Lung (tissue), 11 donors: ENCODE measurements at regions not wholly inside any gene's neighbourhood (a gene's known extent, or its start where the extent isn't known, plus 50 kb on each side); places are given as distances from the start of the nearest gene placed in this dataset.

Experiments used
- ATAC-seq: fragments of 200-7000 bp; cut with Tn5 transposase; one replicate; pipeline ENCODE4 v1.9.1; 2020; ENCODE audit warnings: moderate number of reproducible peaks; ENCODE audit not compliant: insufficient read depth, low FRiP score
- DNase-seq, 3 donors: peaks; one replicate each; pipeline ENCODE4 v3.0.0-alpha.2; 2013 to 2017
- H3K27ac ChIP-seq, 2 donors: one replicate each; pipeline ENCODE4 v1.5.1; 2013; ENCODE audit warnings: mild to moderate bottlenecking in 2 of 2, moderate library complexity in 2 of 2, control low read depth in 1 of 2, inconsistent platforms in 1 of 2, low read depth in 1 of 2, low read length in 1 of 2
- H3K27me3 ChIP-seq, 3 donors: one replicate each; pipeline ENCODE4 v1.5.1; 2013; ENCODE audit warnings: low read length in 2 of 3; ENCODE audit not compliant: control insufficient read depth in 3 of 3, insufficient read depth in 3 of 3
- H3K36me3 ChIP-seq, 4 donors: one replicate each; pipeline ENCODE4 v1.5.1; 2013; ENCODE audit warnings: low read length in 4 of 4, mild to moderate bottlenecking in 1 of 4, moderate library complexity in 1 of 4; ENCODE audit not compliant: control insufficient read depth in 4 of 4, insufficient read depth in 4 of 4
- H3K4me1 ChIP-seq, 5 donors: one replicate each; pipeline ENCODE4 v1.5.1; 2013; ENCODE audit warnings: low read length in 5 of 5, mild to moderate bottlenecking in 2 of 5, moderate library complexity in 1 of 5; ENCODE audit not compliant: control insufficient read depth in 5 of 5, insufficient read depth in 5 of 5
- H3K4me3 ChIP-seq: one replicate; pipeline ENCODE4 v1.5.1; 2013; ENCODE audit warnings: mild to moderate bottlenecking, control low read depth, moderate library complexity
- H3K9ac ChIP-seq, 2 donors: one replicate each; pipeline ENCODE4 v1.5.1; 2013; ENCODE audit warnings: low read length in 2 of 2, control low read depth in 1 of 2; ENCODE audit not compliant: insufficient read depth in 1 of 2
- H3K9me3 ChIP-seq, 4 donors: one replicate each; pipeline ENCODE4 v1.5.1; 2013; ENCODE audit warnings: low read length in 3 of 4, mild to moderate bottlenecking in 1 of 4, moderate library complexity in 1 of 4; ENCODE audit not compliant: control insufficient read depth in 4 of 4, insufficient read depth in 3 of 4
- CTCF ChIP-seq: IDR thresholded peaks from 2 replicates; pipeline ENCODE4 v1.5.1; 2012; ENCODE audit warnings: mild to moderate bottlenecking; ENCODE audit errors: control extremely low read depth, extremely low read depth
- WGBS, 2 donors: extraction: QIAGEN DNeasy Blood & Tissue Kit; methylation state at CpG; one replicate each; pipeline ENCODE4 v1.1.7; 2013; 5-methylcytosine and 5-hydroxymethylcytosine counted together
- donor health status: control.
- donor health status: control.
- donor health status: Bipolar disorder and iron deficiency.
- donor health status: healthy.
- donor health status: DM: yes; HTN: yes; CAD: no.

- Histone ChIP-seq H3K27me3 (peaks cover 0 to 5% (median 0%) of the 10 kb centered on the region in 3 donors), H3K4me1 (no peaks in the 10 kb centered on the region), H3K27ac (no peak overlapping the region), H3K4me3 (no peak overlapping the region), H3K9ac (no peak overlapping the region), H3K36me3 (no peaks in the 10 kb centered on the region), H3K9me3 (peaks cover 0 to 7% (median 5%) of the 10 kb centered on the region in 4 donors)
- DNase-seq: no peak
- no peak for TF ChIP-seq CTCF
- WGBS, 2 donors: 76 to 84% methylated on average over 6 of the region's 6 CpGs
- ATAC-seq: no peak
Observed at GRCh38 chr20:47995661-47996060, 210.4 kb upstream of the SULF2 start.

GRCh38 chr20:47993817-47994216, 208.5 kb upstream of the SULF2 start:
- Histone ChIP-seq H3K27me3 (peaks cover 0 to 5% (median 0%) of the 10 kb centered on the region in 3 donors), H3K4me3 (no peak overlapping the region), H3K36me3 (no peaks in the 10 kb centered on the region), H3K27ac (no peak overlapping the region), H3K4me1 (peaks cover 0 to 2% (median 0%) of the 10 kb centered on the region in 5 donors), H3K9me3 (peaks cover 0 to 7% (median 5%) of the 10 kb centered on the region in 4 donors), H3K9ac (no peak overlapping the region)
- no peak for TF ChIP-seq CTCF
- DNase-seq: no peak
- 93 to 94% methylated on average over 3 of the region's 3 CpGs for WGBS, 2 donors
- no peak for ATAC-seq

- H3K9ac ChIP-seq: no peak overlapping the region
- ATAC-seq (no peak), DNase-seq (no peak)
Observed at GRCh38 chr20:47993035-47993755, 207.9 kb upstream of the SULF2 start.

More at GRCh38 chr20:47993035-47993755, 207.9 kb upstream of the SULF2 start:
- peaks cover 0 to 5% (median 0%) of the 10 kb centered on the region in 3 donors for H3K27me3 ChIP-seq
- WGBS, 2 donors: 88 to 91% methylated on average over 9 of the region's 9 CpGs
- no peaks in the 10 kb centered on the region for H3K36me3 ChIP-seq
- peaks cover 0 to 7% (median 5%) of the 10 kb centered on the region in 4 donors for H3K9me3 ChIP-seq
- TF ChIP-seq CTCF: no peak
- peaks cover 0 to 2% (median 0%) of the 10 kb centered on the region in 5 donors for H3K4me1 ChIP-seq
- H3K4me3 ChIP-seq: no peak overlapping the region
- no peak overlapping the region for H3K27ac ChIP-seq
